Prostate gland (tissue), 2 donors: ENCODE measurements at regions not wholly inside any gene's neighbourhood (a gene's known extent, or its start where the extent isn't known, plus 50 kb on each side); places are given as distances from the start of the nearest gene placed in this dataset.
"Not testable (repeated sequence)": the region's sequence is repeated elsewhere in the genome, so short reads cannot be mapped to it uniquely, and the experiment has no call there.

Experiments used
- DNase-seq: peaks from one replicate; pipeline ENCODE4 v3.0.0-alpha.2; 2019; ENCODE audit warnings: low spot score
- H3K27ac ChIP-seq, 2 donors: fragments of 200-600 bp; sonication (generic); 2 replicates each; pipeline ENCODE4 v1.5.1; 2017 to 2019
- H3K27me3 ChIP-seq: fragments of 200-600 bp; sonication (generic); replicated peaks from 2 replicates; pipeline ENCODE4 v1.5.1; 2019; ENCODE audit not compliant: insufficient read depth
- H3K36me3 ChIP-seq, 2 donors: fragments of 200-600 bp; sonication (generic); 1 replicate in 1 of 2; 2 replicates in 1 of 2; pipeline versions ENCODE4 v1.5.1 to v1.8.1; 2017 to 2019
- H3K4me1 ChIP-seq: fragments of 200-600 bp; sonication (generic); replicated peaks from 2 replicates; pipeline ENCODE4 v1.5.1; 2019
- H3K4me3 ChIP-seq, 2 donors: fragments of 200-600 bp; sonication (generic); 2 replicates each; pipeline ENCODE4 v1.5.1; 2017 to 2019
- H3K9me3 ChIP-seq: fragments of 200-600 bp; sonication (generic); 2 replicates; pipeline ENCODE4 v1.5.1; 2017
- CTCF ChIP-seq, 4 experiments: fragments of 200-600 bp in 2 of 4; fragments of 450-650 bp in 2 of 4; sonication (generic) in 2 of 4; IDR thresholded peaks; 1 replicate in 3 of 4; 2 replicates in 1 of 4; pipeline ENCODE4 v1.5.1; 2016 to 2019; ENCODE audit warnings: antibody characterized with exemption in 4 of 4, mild to moderate bottlenecking in 2 of 4, moderate library complexity in 2 of 4
- POLR2A ChIP-seq: fragments of 450-650 bp; IDR thresholded peaks from one replicate; pipeline ENCODE4 v1.6.1; 2016; ENCODE audit warnings: antibody characterized with exemption, mild to moderate bottlenecking
- POLR2AphosphoS5 ChIP-seq: sonication (generic); formaldehyde crosslinking; IDR thresholded peaks from one replicate; pipeline ENCODE4 v1.6.1; 2017; ENCODE audit warnings: antibody characterized with exemption
- WGBS: methylation state at CpG from one replicate; pipeline ENCODE4 v1.1.5; 2018; 5-methylcytosine and 5-hydroxymethylcytosine counted together
- intact Hi-C: fragments of 100-400 bp; cut with DNase I; formaldehyde crosslinking; loops from one replicate; pipeline ENCODE4 v1.14.2; 2022

- H3K27ac ChIP-seq = no peak overlapping the region
- 51% methylated on average over 2 of the region's 2 CpGs for WGBS
- no peak for TF ChIP-seq CTCF (IDR thresholded peaks at IDR 0.05)
- no peak for TF ChIP-seq POLR2A
- intact Hi-C loops = no loop called here
- H3K4me1 ChIP-seq = no peaks in the 10 kb centered on the region
- no peaks in the 10 kb centered on the region for H3K36me3 ChIP-seq
- DNase-seq = no peak
- H3K27me3 ChIP-seq = no peaks in the 10 kb centered on the region
- no peaks in the 10 kb centered on the region for H3K9me3 ChIP-seq
- H3K4me3 ChIP-seq = no peak overlapping the region
These were observed 134.9 kb upstream of the HSF2 start for GRCh38 chr6:122264557-122264956.

DNA sequence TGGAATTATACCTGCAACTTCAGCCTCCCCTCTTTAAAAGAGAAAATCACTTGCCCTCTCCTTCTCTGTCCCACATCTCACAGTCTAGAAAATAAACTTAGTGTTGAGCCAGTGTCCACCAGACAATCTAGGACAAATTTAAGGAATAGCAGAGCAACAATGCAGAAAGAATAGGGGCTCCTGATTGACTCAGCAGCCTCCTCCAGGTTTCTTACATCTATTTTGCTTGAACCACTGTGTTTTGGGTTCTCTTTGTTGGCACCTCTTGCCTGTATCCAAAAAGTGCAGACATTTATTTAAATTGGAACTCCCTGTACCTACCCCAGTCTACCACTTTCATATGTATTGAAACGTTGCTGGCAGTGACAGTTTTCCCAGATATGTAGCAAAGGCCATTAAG, 133.7 kb upstream of the HSF2 start:
- TF ChIP-seq CTCF (IDR thresholded peaks at IDR 0.05) (no peak), POLR2A (no peak), POLR2AphosphoS5 (no peak)
- no peak for DNase-seq
- H3K4me3 ChIP-seq = no peak overlapping the region
- H3K4me1 ChIP-seq = no peaks in the 10 kb centered on the region
- H3K27ac ChIP-seq = no peak overlapping the region
- intact Hi-C loops = no loop called here
- no peaks in the 10 kb centered on the region for H3K36me3 ChIP-seq
- WGBS = 68% methylated on average over 1 of the region's 1 CpG
- no peaks in the 10 kb centered on the region for H3K9me3 ChIP-seq
- H3K27me3 ChIP-seq = no peaks in the 10 kb centered on the region

DNA sequence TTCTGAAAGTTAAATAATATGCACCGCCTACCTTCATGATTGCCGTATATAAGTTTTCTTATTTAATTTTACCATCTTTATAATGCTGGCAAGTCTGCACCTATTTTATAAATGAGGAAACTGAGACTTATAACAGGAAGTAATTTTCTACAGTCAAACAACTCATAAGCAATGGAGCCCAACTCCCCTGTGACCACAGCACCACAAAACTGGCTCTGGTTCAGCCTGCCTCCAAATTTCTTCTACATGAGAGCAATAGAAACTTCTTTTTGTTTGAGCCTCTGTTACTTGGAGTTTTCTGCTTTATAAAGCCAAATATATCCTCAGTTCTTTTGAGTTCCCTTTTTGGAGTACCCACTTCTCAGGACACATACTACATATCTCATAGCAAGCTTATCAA, 131.1 kb upstream of the HSF2 start:
- no peaks in the 10 kb centered on the region for H3K27me3 ChIP-seq
- no peaks in the 10 kb centered on the region for H3K9me3 ChIP-seq
- WGBS = 92% methylated on average over 2 of the region's 2 CpGs
- H3K36me3 ChIP-seq = no peaks in the 10 kb centered on the region
- TF ChIP-seq POLR2AphosphoS5 (no peak), POLR2A (no peak), CTCF (IDR thresholded peaks at IDR 0.05) (no peak)
- no peak overlapping the region for H3K27ac ChIP-seq
- no peak for DNase-seq
- no peaks in the 10 kb centered on the region for H3K4me1 ChIP-seq
- H3K4me3 ChIP-seq = no peak overlapping the region
- intact Hi-C loops = no loop called here

- no peak overlapping the region for H3K27ac ChIP-seq
- H3K36me3 ChIP-seq = no peaks in the 10 kb centered on the region
- no peaks in the 10 kb centered on the region for H3K9me3 ChIP-seq
- H3K27me3 ChIP-seq = no peaks in the 10 kb centered on the region
- TF ChIP-seq POLR2A (no peak), POLR2AphosphoS5 (no peak), CTCF (IDR thresholded peaks at IDR 0.05) (no peak)
- H3K4me1 ChIP-seq = no peaks in the 10 kb centered on the region
- intact Hi-C loops = no loop called here
- no peak for DNase-seq
- WGBS = 86% methylated on average over 1 of the region's 1 CpG
- H3K4me3 ChIP-seq = no peak overlapping the region
These were observed 122.8 kb upstream of the HSF2 start for GRCh38 chr6:122276637-122277036.

DNA sequence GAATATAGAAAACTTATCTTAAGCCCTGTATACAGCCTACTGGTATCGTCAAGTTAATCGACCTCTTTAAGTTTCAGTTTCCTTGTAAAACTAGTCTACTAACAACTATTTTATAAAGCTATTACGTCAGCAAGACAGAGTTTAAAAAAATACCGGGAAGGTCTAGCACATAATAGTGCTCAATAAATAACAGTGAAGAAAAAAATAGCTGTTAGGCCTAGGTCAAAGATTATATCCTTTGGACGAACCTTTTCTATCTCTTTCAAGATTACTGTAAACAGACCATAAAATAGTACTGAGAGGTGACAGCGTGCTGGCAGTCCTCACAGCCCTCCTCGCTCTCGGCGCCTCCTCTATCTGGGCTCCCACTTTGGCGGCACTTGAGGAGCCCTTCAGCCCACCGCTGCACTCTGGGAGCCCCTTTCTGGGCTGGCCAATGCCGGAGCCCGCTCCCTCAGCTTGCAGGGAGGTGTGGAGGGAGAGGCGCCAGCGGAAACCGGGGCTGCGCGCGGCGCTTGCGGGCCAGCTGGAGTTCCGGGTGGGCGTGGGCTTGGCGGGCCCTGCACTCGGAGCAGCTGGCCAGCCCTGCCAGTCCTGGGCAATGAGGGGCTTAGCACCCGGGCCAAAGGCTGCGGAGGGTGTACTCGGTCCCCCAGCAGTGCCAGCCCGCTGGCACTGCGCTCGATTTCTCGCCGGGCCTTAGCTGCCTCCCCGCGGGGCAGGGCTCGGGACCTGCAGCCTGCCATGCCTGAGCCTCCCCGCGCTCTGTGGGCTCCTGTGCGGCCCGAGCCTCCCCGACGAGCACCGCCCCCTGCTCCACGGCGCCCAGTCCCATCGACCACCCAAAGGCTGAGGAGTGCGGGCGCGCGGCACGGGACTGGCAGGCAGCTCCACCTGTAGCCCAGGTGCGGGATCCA, 119.1 kb upstream of the HSF2 start:
- H3K27me3 ChIP-seq, H3K27ac ChIP-seq, H3K4me1 ChIP-seq, H3K36me3 ChIP-seq, DNase-seq, H3K4me3 ChIP-seq, H3K9me3 ChIP-seq, intact Hi-C loops: not testable (repeated sequence)
- WGBS = 92% methylated on average over 51 of the region's 52 CpGs
